PC-9 (cell line): ENCODE measurements at regions not wholly inside any gene's neighbourhood (a gene's known extent, or its start where the extent isn't known, plus 50 kb on each side); places are given as distances from the start of the nearest gene placed in this dataset.

ENCODE experiments used
- CTCF ChIP-seq: fragments of 200-600 bp; sonication (generic); conservative IDR thresholded peaks from 2 replicates; pipeline ENCODE4 v1.6.1; 2017; ENCODE audit warnings: mixed run types, antibody characterized with exemption, mild to moderate bottlenecking, moderate library complexity
- EZH2 ChIP-seq: fragments of 200-600 bp; sonication (generic); IDR thresholded peaks from 2 replicates; pipeline ENCODE4 v1.8.0; 2017; ENCODE audit warnings: antibody characterized with exemption, low read depth

- TF ChIP-seq CTCF (no peak), EZH2 (no peak)
Measured at GRCh38 chr21:27528697-27529096, 561.8 kb upstream of the ADAMTS5 start.
